ENCODE measurements at regions not wholly inside any gene's neighbourhood (a gene's known extent, or its start where the extent isn't known, plus 50 kb on each side); places are given as distances from the start of the nearest gene placed in this dataset.

- no peak for TF ChIP-seq POLR2A (IDR thresholded peaks at IDR 0.05; ENCODE audit: low read depth, low read length)
- no peak for TF ChIP-seq TAF1 (IDR thresholded peaks at IDR 0.05; ENCODE audit: low read depth, low read length)
- TF ChIP-seq POLR2AphosphoS5 (IDR thresholded peaks at IDR 0.05; ENCODE audit: low read depth, low read length): no peak
- no peak for TF ChIP-seq SPI1 (IDR thresholded peaks at IDR 0.05; ENCODE audit: low read depth, low read length)
These were observed 77.5 kb upstream of the HK2 start for GRCh38 chr2:74756356-74756890.
